Panc1 (cell line): ENCODE measurements at regions not wholly inside any gene's neighbourhood (a gene's known extent, or its start where the extent isn't known, plus 50 kb on each side); places are given as distances from the start of the nearest gene placed in this dataset.
A peak's percentile ranks its signal among the peaks of the same experiment; 100 is the strongest.

Experiments used
- ATAC-seq: fragments of 200-7000 bp; cut with Tn5 transposase; 2 replicates; pipeline ENCODE4 v1.9.1; 2020; ENCODE audit warnings: mild to moderate bottlenecking, moderate library complexity
- BruUV-seq: library from RNA; stranded (reverse); fragments of 400-500 nt; replicated peaks from 2 replicates; lab custom pipeline; 2021; lab: Mats Ljungman, UMichigan
- CTCF ChIA-PET: fragments of 300-600 bp; sonication (Branson Sonifier 250); formaldehyde crosslinking; loops from one replicate; lab custom pipeline; 2022; ENCODE audit warnings: antibody characterized with exemption; lab: Charles Lee
- POLR2A ChIA-PET: fragments of 300-600 bp; sonication (Branson Sonifier 250); formaldehyde crosslinking; loops from one replicate; lab custom pipeline; 2022; ENCODE audit warnings: antibody characterized with exemption; lab: Charles Lee
- DNase-seq: peaks from one replicate; pipeline ENCODE4 v3.0.0-alpha.2; 2010; ENCODE audit warnings: low read depth, low spot score
- H3K27ac ChIP-seq: 2 replicates; pipeline ENCODE4 v1.5.1; 2011; ENCODE audit warnings: mild to moderate bottlenecking, low read length, inconsistent platforms
- H3K27me3 ChIP-seq: fragments of 200-500 bp; sonication (Bioruptor generic); 2 replicates; pipeline ENCODE4 v1.6.0; 2014; ENCODE audit warnings: low read length, inconsistent platforms; ENCODE audit not compliant: control insufficient read depth, insufficient read depth
- H3K36me3 ChIP-seq: fragments of 200-500 bp; sonication (Bioruptor generic); 2 replicates; pipeline ENCODE4 v1.5.1; 2014; ENCODE audit warnings: inconsistent platforms, mild to moderate bottlenecking, low read length, moderate library complexity; ENCODE audit not compliant: control insufficient read depth, insufficient read depth
- H3K4me1 ChIP-seq: 2 replicates; pipeline ENCODE4 v1.5.1; 2011; ENCODE audit warnings: inconsistent platforms, mild to moderate bottlenecking, low read length, moderate library complexity; ENCODE audit not compliant: control insufficient read depth, insufficient read depth
- H3K4me3 ChIP-seq, 2 experiments: 2 replicates each; pipeline ENCODE4 v1.5.1; 2011 to 2012; ENCODE audit warnings: low read depth in 2 of 2, low read length in 2 of 2, mild to moderate bottlenecking in 2 of 2, inconsistent platforms in 1 of 2, moderate library complexity in 1 of 2
- H3K9me3 ChIP-seq: fragments of 200-500 bp; sonication (Bioruptor generic); 2 replicates; pipeline ENCODE4 v1.5.1; 2014; ENCODE audit warnings: low read depth, mild to moderate bottlenecking, inconsistent platforms, low read length, moderate library complexity; ENCODE audit not compliant: control insufficient read depth, insufficient read depth
- CTCF ChIP-seq: fragments of 450-650 bp; IDR thresholded peaks from 2 replicates; pipeline ENCODE4 v1.5.1; 2017; ENCODE audit warnings: mild to moderate bottlenecking
- POLR2AphosphoS5 ChIP-seq: IDR thresholded peaks from 2 replicates; pipeline ENCODE4 v1.6.1; 2012; ENCODE audit warnings: mild to moderate bottlenecking, low read depth, low read length, moderate library complexity
- REST ChIP-seq, 2 experiments: IDR thresholded peaks; 2 replicates each; pipeline ENCODE4 v1.6.1; 2011 to 2012; ENCODE audit warnings: low read depth in 2 of 2, control low read depth in 1 of 2, low read length in 1 of 2, mild to moderate bottlenecking in 1 of 2, moderate library complexity in 1 of 2; ENCODE audit not compliant: insufficient read depth in 1 of 2
- SIN3A ChIP-seq: IDR thresholded peaks from 2 replicates; pipeline ENCODE4 v1.6.1; 2012; ENCODE audit warnings: low read depth, mild to moderate bottlenecking, low read length, moderate library complexity, borderline replicate concordance; ENCODE audit not compliant: insufficient read depth
- TCF7L2 ChIP-seq: IDR thresholded peaks from 2 replicates; pipeline ENCODE4 v1.6.1; 2011; ENCODE audit warnings: mild to moderate bottlenecking, low read depth, low read length, inconsistent platforms
- in situ Hi-C: cut with HindIII; loops from 2 replicates; pipeline ENCODE4 v1.10.0; 2016; ENCODE audit warnings: low sequenced_read_pairs, low pct_unique_long_range_greater_than_20kb
- intact Hi-C: fragments of 100-400 bp; cut with micrococcal nuclease; formaldehyde crosslinking; loops from one replicate; pipeline ENCODE4 v1.10.0; 2022; ENCODE audit not compliant: unreplicated experiment

- no TSS peak for BruUV-seq
- Histone ChIP-seq H3K36me3 (no peaks in the 10 kb centered on the region), H3K27ac (no peak overlapping the region), H3K4me3 (no peak overlapping the region), H3K27me3 (no peaks in the 10 kb centered on the region), H3K9me3 (no peaks in the 10 kb centered on the region), H3K4me1 (no peaks in the 10 kb centered on the region)
- ChIA-PET POLR2A (no interaction called here), CTCF (no interaction called here)
- no peak for ATAC-seq
- no peak for TF ChIP-seq CTCF
- no peak for TF ChIP-seq SIN3A
- TF ChIP-seq POLR2AphosphoS5, result no peak
- TF ChIP-seq TCF7L2, result no peak
- TF ChIP-seq REST (IDR thresholded peaks at IDR 0.05; ENCODE audit: insufficient read depth in 1 of 2, low read depth in 2 of 2, low read length in 1 of 2), result no peak
- no peak for DNase-seq
- in situ Hi-C loops, result no loop called here
- intact Hi-C loops, result no loop called here
Observed at GRCh38 chr5:16000056-16000455, 179.5 kb downstream of the MARCHF11 start.

GRCh38 chr5:15995341-15996052, 184.1 kb downstream of the MARCHF11 start:
- Histone ChIP-seq H3K27me3 (no peaks in the 10 kb centered on the region), H3K4me3 (no peak overlapping the region), H3K9me3 (peaks cover 13% of the 10 kb centered on the region; the same call in 1 of the 2 replicates), H3K4me1 (no peaks in the 10 kb centered on the region), H3K27ac (no peak overlapping the region), H3K36me3 (no peaks in the 10 kb centered on the region)
- intact Hi-C loops, result no loop called here
- POLR2A ChIA-PET, result no interaction called here
- in situ Hi-C loops, result no loop called here
- TF ChIP-seq TCF7L2 (no peak), CTCF (peak; percentile 39), POLR2AphosphoS5 (no peak), REST (IDR thresholded peaks at IDR 0.05; ENCODE audit: insufficient read depth in 1 of 2, low read depth in 2 of 2, low read length in 1 of 2) (no peak), SIN3A (no peak)
- DNase-seq (peak; percentile 8), ATAC-seq (no peak)
- no TSS peak for BruUV-seq
- CTCF ChIA-PET, result no interaction called here
